ENCODE measurements at regions not wholly inside any gene's neighbourhood (a gene's known extent, or its start where the extent isn't known, plus 50 kb on each side); places are given as distances from the start of the nearest gene placed in this dataset.

GRCh38 chr6:156336733-156337132, 440.4 kb upstream of the ARID1B start:
- H3K4me1 ChIP-seq (ENCODE audit: control insufficient read depth in 1 of 2, insufficient read depth in 2 of 2, low read length in 2 of 2) = no peaks in the 10 kb centered on the region
- no peaks in the 10 kb centered on the region for H3K9me2 ChIP-seq (ENCODE audit: insufficient read depth)
- H3K4me2 ChIP-seq (ENCODE audit: low read length) = no peak overlapping the region
- peaks cover 5% of the 10 kb centered on the region; the same call in 1 of the 2 replicates for H3K27me3 ChIP-seq (ENCODE audit: insufficient read depth, low read length)
- DNase-seq (ENCODE audit: low read depth, low spot score) (no peak), ATAC-seq (no peak)
- RAD21 ChIA-PET (ENCODE audit: low non-redundant PET in 1 of 2, low total read pairs in 2 of 2, uncharacterized antibody in 2 of 2, unreplicated experiment in 2 of 2) = no interaction called here
- no peaks in the 10 kb centered on the region for H4K20me1 ChIP-seq (ENCODE audit: insufficient read depth)
- H3K9ac ChIP-seq (ENCODE audit: low read length) = no peak overlapping the region
- TF ChIP-seq TCF7L2 (IDR thresholded peaks at IDR 0.05; ENCODE audit: borderline replicate concordance, extremely low read depth, insufficient read depth, insufficient read length) = no peak
- TF ChIP-seq, protein P1, sequence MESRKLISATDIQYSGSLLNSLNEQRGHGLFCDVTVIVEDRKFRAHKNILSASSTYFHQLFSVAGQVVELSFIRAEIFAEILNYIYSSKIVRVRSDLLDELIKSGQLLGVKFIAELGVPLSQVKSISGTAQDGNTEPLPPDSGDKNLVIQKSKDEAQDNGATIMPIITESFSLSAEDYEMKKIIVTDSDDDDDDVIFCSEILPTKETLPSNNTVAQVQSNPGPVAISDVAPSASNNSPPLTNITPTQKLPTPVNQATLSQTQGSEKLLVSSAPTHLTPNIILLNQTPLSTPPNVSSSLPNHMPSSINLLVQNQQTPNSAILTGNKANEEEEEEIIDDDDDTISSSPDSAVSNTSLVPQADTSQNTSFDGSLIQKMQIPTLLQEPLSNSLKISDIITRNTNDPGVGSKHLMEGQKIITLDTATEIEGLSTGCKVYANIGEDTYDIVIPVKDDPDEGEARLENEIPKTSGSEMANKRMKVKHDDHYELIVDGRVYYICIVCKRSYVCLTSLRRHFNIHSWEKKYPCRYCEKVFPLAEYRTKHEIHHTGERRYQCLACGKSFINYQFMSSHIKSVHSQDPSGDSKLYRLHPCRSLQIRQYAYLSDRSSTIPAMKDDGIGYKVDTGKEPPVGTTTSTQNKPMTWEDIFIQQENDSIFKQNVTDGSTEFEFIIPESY (IDR thresholded peaks at IDR 0.05; ENCODE audit: extremely low read depth, insufficient replicate concordance, low read length) = no peak
- TF ChIP-seq, protein P2, sequence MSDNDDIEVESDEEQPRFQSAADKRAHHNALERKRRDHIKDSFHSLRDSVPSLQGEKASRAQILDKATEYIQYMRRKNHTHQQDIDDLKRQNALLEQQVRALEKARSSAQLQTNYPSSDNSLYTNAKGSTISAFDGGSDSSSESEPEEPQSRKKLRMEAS (IDR thresholded peaks at IDR 0.05) = no peak
- TF ChIP-seq RAD21 (IDR thresholded peaks at IDR 0.05; ENCODE audit: low read depth) = no peak
- TF ChIP-seq, protein P3, sequence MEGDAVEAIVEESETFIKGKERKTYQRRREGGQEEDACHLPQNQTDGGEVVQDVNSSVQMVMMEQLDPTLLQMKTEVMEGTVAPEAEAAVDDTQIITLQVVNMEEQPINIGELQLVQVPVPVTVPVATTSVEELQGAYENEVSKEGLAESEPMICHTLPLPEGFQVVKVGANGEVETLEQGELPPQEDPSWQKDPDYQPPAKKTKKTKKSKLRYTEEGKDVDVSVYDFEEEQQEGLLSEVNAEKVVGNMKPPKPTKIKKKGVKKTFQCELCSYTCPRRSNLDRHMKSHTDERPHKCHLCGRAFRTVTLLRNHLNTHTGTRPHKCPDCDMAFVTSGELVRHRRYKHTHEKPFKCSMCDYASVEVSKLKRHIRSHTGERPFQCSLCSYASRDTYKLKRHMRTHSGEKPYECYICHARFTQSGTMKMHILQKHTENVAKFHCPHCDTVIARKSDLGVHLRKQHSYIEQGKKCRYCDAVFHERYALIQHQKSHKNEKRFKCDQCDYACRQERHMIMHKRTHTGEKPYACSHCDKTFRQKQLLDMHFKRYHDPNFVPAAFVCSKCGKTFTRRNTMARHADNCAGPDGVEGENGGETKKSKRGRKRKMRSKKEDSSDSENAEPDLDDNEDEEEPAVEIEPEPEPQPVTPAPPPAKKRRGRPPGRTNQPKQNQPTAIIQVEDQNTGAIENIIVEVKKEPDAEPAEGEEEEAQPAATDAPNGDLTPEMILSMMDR (IDR thresholded peaks at IDR 0.05 in 2 of 3, conservative IDR thresholded peaks at IDR 0.05 in 1 of 3; ENCODE audit: borderline replicate concordance in 1 of 3, insufficient read depth in 1 of 3, low read depth in 2 of 3, low read length in 2 of 3) = no peak
- no peak for TF ChIP-seq ELF1 (IDR thresholded peaks at IDR 0.05; ENCODE audit: borderline replicate concordance, low read depth)
- TF ChIP-seq POLR2A (IDR thresholded peaks at IDR 0.05; ENCODE audit: borderline replicate concordance, extremely low read depth, insufficient read depth, insufficient read length) = no peak
- no peak for TF ChIP-seq ZFX (IDR thresholded peaks at IDR 0.05)
- TF ChIP-seq POLR2AphosphoS5 (IDR thresholded peaks at IDR 0.05; ENCODE audit: low read depth, low read length) = no peak
- TF ChIP-seq JUND (IDR thresholded peaks at IDR 0.05) = no peak
- no peak for TF ChIP-seq EZH2 (IDR thresholded peaks at IDR 0.05)
- intact Hi-C loops (cut with micrococcal nuclease) = no loop called here
- POLR2A ChIA-PET = no interaction called here
- H2AFZ ChIP-seq (ENCODE audit: low read depth, low read length, poor library complexity, severe bottlenecking) = no peak overlapping the region
- CTCF ChIA-PET = no interaction called here
- H3K79me2 ChIP-seq (ENCODE audit: insufficient read depth, low read length) = no peaks in the 10 kb centered on the region
- no peaks in the 10 kb centered on the region for H3K36me3 ChIP-seq (ENCODE audit: control insufficient read depth in 1 of 2, insufficient read depth in 2 of 2, low read length in 2 of 2)
- H3K9me3 ChIP-seq (ENCODE audit: control insufficient read depth in 1 of 2, insufficient read depth in 1 of 2, low read depth in 1 of 2, low read length in 2 of 2) = peaks cover 0 to 8% of the 10 kb centered on the region in 2 experiments; a peak in 1 of 4 replicates
- H3K27ac ChIP-seq (ENCODE audit: low read depth, low read length) = no peak overlapping the region
- no peak overlapping the region for H3K4me3 ChIP-seq (replicated peaks in 1 of 2; ENCODE audit: low read depth in 1 of 2, low read length in 2 of 2)
- no TSS peak for BruUV-seq (replicated peaks)
